ENCODE measurements at regions not wholly inside any gene's neighbourhood (a gene's known extent, or its start where the extent isn't known, plus 50 kb on each side); places are given as distances from the start of the nearest gene placed in this dataset.

DNA sequence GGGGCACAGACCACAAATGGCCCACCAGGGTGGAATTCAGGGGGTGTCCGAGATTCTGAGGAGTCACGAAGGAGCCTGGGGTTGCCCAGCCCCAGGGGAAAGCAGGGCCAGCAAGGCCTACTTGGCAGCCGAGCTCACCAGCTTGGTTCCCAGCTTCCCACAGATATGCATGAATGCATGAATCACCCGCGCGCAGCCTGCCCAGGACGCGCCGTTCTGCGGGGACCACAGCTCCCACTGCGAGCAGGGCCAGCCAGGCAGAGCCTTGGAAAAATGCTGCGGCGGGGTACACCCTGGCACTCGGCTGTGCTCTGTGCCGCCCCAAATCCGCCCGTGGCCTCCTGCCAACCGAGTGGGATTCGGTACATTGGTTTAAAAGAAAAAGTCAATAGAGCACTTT is 211.0 kb downstream of the NFATC2 start:
- Histone ChIP-seq H2AFZ (ENCODE audit: insufficient read depth, low read depth, low read length, poor library complexity, severe bottlenecking) (no peak overlapping the region), H3K4me2 (replicated peaks; ENCODE audit: low read depth, low read length, poor library complexity, severe bottlenecking) (no peak overlapping the region), H3K9ac (ENCODE audit: low read length) (no peak overlapping the region), H3K4me1 (ENCODE audit: control insufficient read depth in 2 of 2, insufficient read depth in 2 of 2, low read length in 2 of 2) (no peaks in the 10 kb centered on the region), H4K20me1 (ENCODE audit: control insufficient read depth, insufficient read depth, low read length, poor library complexity, severe bottlenecking) (no peaks in the 10 kb centered on the region), H3K36me3 (replicated peaks in 1 of 2; ENCODE audit: control extremely low read depth in 1 of 2, control insufficient read depth in 1 of 2, extremely low read depth in 1 of 2, insufficient read depth in 2 of 2, low read length in 1 of 2) (no peaks in the 10 kb centered on the region), H3K4me3 (ENCODE audit: control extremely low read depth in 1 of 5, extremely low read depth in 1 of 5, insufficient read depth in 1 of 5, low read depth in 2 of 5, low read length in 4 of 5) (no peak overlapping the region), H3K9me3 (ENCODE audit: control extremely low read depth in 1 of 3, control insufficient read depth in 2 of 3, insufficient read depth in 1 of 3, low read length in 2 of 3) (peaks cover 0 to 3% (median 0%) of the 10 kb centered on the region in 3 donors), H3K27ac (ENCODE audit: low read length in 2 of 2) (no peak overlapping the region), H3K27me3 (replicated peaks in 1 of 4; ENCODE audit: control extremely low read depth in 1 of 4, control insufficient read depth in 3 of 4, insufficient read depth in 4 of 4, low read length in 3 of 4) (peaks cover 0 to 10% (median 0%) of the 10 kb centered on the region in 4 experiments), H3K79me2 (ENCODE audit: control insufficient read depth, insufficient read depth, low read length) (no peaks in the 10 kb centered on the region)
- CTCF ChIA-PET, result interaction anchor here (1.1 kb wide), 1 partner anchor 41 kb away, joined by 3 read pairs; no protein-coding TSS in a partner anchor
- H3K9me3 Mint-ChIP-seq (ENCODE audit: insufficient read depth), result peaks cover 5% of the 10 kb centered on the region
- POLR2A ChIA-PET, result no interaction called here
- intact Hi-C loops (cut with micrococcal nuclease), result no loop called here
- peaks cover 10% of the 10 kb centered on the region for H3K27me3 Mint-ChIP-seq
- H3K27ac Mint-ChIP-seq, result no peak overlapping the region
- DNase-seq (no peak), ATAC-seq (ENCODE audit: low read depth) (no peak)
- no peak overlapping the region for H3K4me3 Mint-ChIP-seq
- 96% methylated on average over 18 of the region's 19 CpGs for WGBS (ENCODE audit: insufficient coverage)
- H3K4me1 Mint-ChIP-seq, result no peaks in the 10 kb centered on the region
- no peak for TF ChIP-seq CTCF (IDR thresholded peaks at IDR 0.05)
- TF ChIP-seq EZH2 (IDR thresholded peaks at IDR 0.05; ENCODE audit: borderline replicate concordance, insufficient read depth, low read depth, low read length, poor library complexity, severe bottlenecking), result no peak

GRCh38 chr20:51329845-51330244 is 212.7 kb downstream of the NFATC2 start:
- no CpG with 5 or more reads among the region's 1 CpG for WGBS (ENCODE audit: insufficient coverage)
- Histone ChIP-seq H3K9ac (ENCODE audit: low read length) (no peak overlapping the region), H3K4me1 (ENCODE audit: control insufficient read depth in 2 of 2, insufficient read depth in 2 of 2, low read length in 2 of 2) (no peaks in the 10 kb centered on the region), H3K9me3 (ENCODE audit: control extremely low read depth in 1 of 3, control insufficient read depth in 2 of 3, insufficient read depth in 1 of 3, low read length in 2 of 3) (peaks cover 0 to 11% (median 3%) of the 10 kb centered on the region in 3 donors), H3K27ac (ENCODE audit: low read length in 2 of 2) (no peak overlapping the region), H3K4me3 (ENCODE audit: control extremely low read depth in 1 of 5, extremely low read depth in 1 of 5, insufficient read depth in 1 of 5, low read depth in 2 of 5, low read length in 4 of 5) (no peak overlapping the region), H4K20me1 (ENCODE audit: control insufficient read depth, insufficient read depth, low read length, poor library complexity, severe bottlenecking) (no peaks in the 10 kb centered on the region), H3K27me3 (replicated peaks in 1 of 4; ENCODE audit: control extremely low read depth in 1 of 4, control insufficient read depth in 3 of 4, insufficient read depth in 4 of 4, low read length in 3 of 4) (peaks cover 0 to 10% (median 1%) of the 10 kb centered on the region in 4 experiments), H2AFZ (ENCODE audit: insufficient read depth, low read depth, low read length, poor library complexity, severe bottlenecking) (no peak overlapping the region), H3K79me2 (ENCODE audit: control insufficient read depth, insufficient read depth, low read length) (no peaks in the 10 kb centered on the region), H3K4me2 (replicated peaks; ENCODE audit: low read depth, low read length, poor library complexity, severe bottlenecking) (no peak overlapping the region), H3K36me3 (replicated peaks in 1 of 2; ENCODE audit: control extremely low read depth in 1 of 2, control insufficient read depth in 1 of 2, extremely low read depth in 1 of 2, insufficient read depth in 2 of 2, low read length in 1 of 2) (no peaks in the 10 kb centered on the region)
- TF ChIP-seq CTCF (IDR thresholded peaks at IDR 0.05) (no peak), EZH2 (IDR thresholded peaks at IDR 0.05; ENCODE audit: borderline replicate concordance, insufficient read depth, low read depth, low read length, poor library complexity, severe bottlenecking) (no peak)
- H3K9me3 Mint-ChIP-seq (ENCODE audit: insufficient read depth), result peaks cover 5% of the 10 kb centered on the region
- H3K4me1 Mint-ChIP-seq, result no peaks in the 10 kb centered on the region
- no peak overlapping the region for H3K27ac Mint-ChIP-seq
- POLR2A ChIA-PET, result no interaction called here
- no peak for DNase-seq
- CTCF ChIA-PET, result interaction anchor here (0.6 to 1.0 kb wide), 2 partner anchors 21 to 267 kb away, joined by 3 to 4 read pairs; no protein-coding TSS in a partner anchor
- H3K27me3 Mint-ChIP-seq, result peaks cover 22% of the 10 kb centered on the region
- ATAC-seq (ENCODE audit: low read depth), result no peak
- H3K4me3 Mint-ChIP-seq, result no peak overlapping the region
- intact Hi-C loops (cut with micrococcal nuclease), result no loop called here
